ENCODE measurements at regions not wholly inside any gene's neighbourhood (a gene's known extent, or its start where the extent isn't known, plus 50 kb on each side); places are given as distances from the start of the nearest gene placed in this dataset.

DNA sequence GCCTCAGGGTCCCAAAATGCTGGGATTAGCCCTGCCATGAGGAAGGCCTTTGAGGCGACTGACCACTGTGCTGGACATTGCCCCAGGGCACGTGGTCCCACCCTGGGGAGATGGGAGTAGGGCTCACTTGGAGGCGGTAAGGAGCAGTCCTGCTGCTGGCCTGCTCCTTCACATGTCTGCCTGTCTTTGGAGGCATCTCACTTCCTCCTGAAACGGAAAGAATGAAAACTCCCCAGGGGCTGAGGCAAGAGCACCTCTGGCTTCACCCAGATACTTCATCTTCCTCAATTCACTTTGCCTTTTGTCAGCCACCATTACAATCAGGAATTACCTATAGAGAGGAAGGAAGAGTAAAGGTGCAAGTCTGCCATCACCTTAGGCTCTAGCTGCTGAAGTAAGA lies 59.9 kb upstream of the GATA6 start:
- ChIA-PET POLR2A (no interaction called here), RAD21 (ENCODE audit: low non-redundant PET in 1 of 2, low total read pairs in 2 of 2, uncharacterized antibody in 2 of 2, unreplicated experiment in 2 of 2) (no interaction called here), CTCF (interaction anchor here (1.2 to 1.3 kb wide), 2 partner anchors 110 to 453 kb away, joined by 3 to 9 read pairs; no protein-coding TSS in a partner anchor)
- intact Hi-C loops (cut with micrococcal nuclease), result loop anchor here (2.0 to 5.0 kb wide), 2 partner anchors 48 to 453 kb away; no protein-coding TSS in a partner anchor
- Histone ChIP-seq H2AFZ (ENCODE audit: low read depth, low read length, poor library complexity, severe bottlenecking) (no peak overlapping the region), H3K4me3 (replicated peaks in 1 of 2; ENCODE audit: low read depth in 1 of 2, low read length in 2 of 2) (no peak overlapping the region), H3K9ac (ENCODE audit: low read length) (no peak overlapping the region), H3K4me2 (ENCODE audit: low read length) (no peak overlapping the region), H3K9me2 (ENCODE audit: insufficient read depth) (no peaks in the 10 kb centered on the region), H3K27me3 (ENCODE audit: insufficient read depth, low read length) (no peaks in the 10 kb centered on the region), H4K20me1 (ENCODE audit: insufficient read depth) (no peaks in the 10 kb centered on the region), H3K27ac (ENCODE audit: low read depth, low read length) (no peak overlapping the region), H3K4me1 (ENCODE audit: control insufficient read depth in 1 of 2, insufficient read depth in 2 of 2, low read length in 2 of 2) (peaks cover 5 to 20% of the 10 kb centered on the region in 2 experiments; a peak in 3 of 4 replicates), H3K9me3 (ENCODE audit: control insufficient read depth in 1 of 2, insufficient read depth in 1 of 2, low read depth in 1 of 2, low read length in 2 of 2) (no peaks in the 10 kb centered on the region), H3K36me3 (ENCODE audit: control insufficient read depth in 1 of 2, insufficient read depth in 2 of 2, low read length in 2 of 2) (no peaks in the 10 kb centered on the region), H3K79me2 (ENCODE audit: insufficient read depth, low read length) (no peaks in the 10 kb centered on the region)
- no TSS peak for BruUV-seq (replicated peaks)
- ATAC-seq (no peak), DNase-seq (ENCODE audit: low read depth, low spot score) (no peak)
- TF ChIP-seq, protein P1, sequence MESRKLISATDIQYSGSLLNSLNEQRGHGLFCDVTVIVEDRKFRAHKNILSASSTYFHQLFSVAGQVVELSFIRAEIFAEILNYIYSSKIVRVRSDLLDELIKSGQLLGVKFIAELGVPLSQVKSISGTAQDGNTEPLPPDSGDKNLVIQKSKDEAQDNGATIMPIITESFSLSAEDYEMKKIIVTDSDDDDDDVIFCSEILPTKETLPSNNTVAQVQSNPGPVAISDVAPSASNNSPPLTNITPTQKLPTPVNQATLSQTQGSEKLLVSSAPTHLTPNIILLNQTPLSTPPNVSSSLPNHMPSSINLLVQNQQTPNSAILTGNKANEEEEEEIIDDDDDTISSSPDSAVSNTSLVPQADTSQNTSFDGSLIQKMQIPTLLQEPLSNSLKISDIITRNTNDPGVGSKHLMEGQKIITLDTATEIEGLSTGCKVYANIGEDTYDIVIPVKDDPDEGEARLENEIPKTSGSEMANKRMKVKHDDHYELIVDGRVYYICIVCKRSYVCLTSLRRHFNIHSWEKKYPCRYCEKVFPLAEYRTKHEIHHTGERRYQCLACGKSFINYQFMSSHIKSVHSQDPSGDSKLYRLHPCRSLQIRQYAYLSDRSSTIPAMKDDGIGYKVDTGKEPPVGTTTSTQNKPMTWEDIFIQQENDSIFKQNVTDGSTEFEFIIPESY (IDR thresholded peaks at IDR 0.05; ENCODE audit: extremely low read depth, insufficient replicate concordance, low read length), result no peak
- TF ChIP-seq EGR1 (IDR thresholded peaks at IDR 0.05; ENCODE audit: low read depth), result no peak
- TF ChIP-seq CBX3 (IDR thresholded peaks at IDR 0.05; ENCODE audit: low read depth), result no peak
- TF ChIP-seq RAD21 (IDR thresholded peaks at IDR 0.05; ENCODE audit: low read depth), result no peak
- TF ChIP-seq, protein P2, sequence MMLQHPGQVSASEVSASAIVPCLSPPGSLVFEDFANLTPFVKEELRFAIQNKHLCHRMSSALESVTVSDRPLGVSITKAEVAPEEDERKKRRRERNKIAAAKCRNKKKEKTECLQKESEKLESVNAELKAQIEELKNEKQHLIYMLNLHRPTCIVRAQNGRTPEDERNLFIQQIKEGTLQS (IDR thresholded peaks at IDR 0.05), result no peak
- no peak for TF ChIP-seq SRF (IDR thresholded peaks at IDR 0.05; ENCODE audit: low read depth)
- no peak for TF ChIP-seq CEBPB (IDR thresholded peaks at IDR 0.05; ENCODE audit: low read depth)

DNA sequence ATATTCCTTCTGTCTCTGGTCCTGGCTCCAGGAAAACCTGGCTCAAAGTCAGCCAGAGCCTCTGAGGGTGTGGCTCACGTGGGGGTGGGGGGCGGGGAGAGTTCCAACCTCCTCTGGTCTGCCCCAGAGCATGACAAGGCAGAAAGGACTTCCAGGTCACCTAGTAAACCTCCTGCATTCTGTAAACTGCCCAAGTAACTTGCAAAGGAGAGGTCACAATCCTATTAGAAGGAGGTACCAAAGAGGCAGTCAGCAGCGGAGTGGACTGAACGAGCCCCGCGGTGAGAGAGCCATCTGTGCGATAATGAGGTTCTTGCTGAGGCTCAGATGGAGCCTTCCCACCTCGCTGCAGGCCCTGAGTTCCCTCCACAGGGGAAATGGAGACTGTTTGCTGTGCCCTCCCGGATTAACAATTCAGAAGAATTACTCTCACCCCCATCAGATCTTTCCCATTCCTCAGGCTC lies 58.9 kb upstream of the GATA6 start:
- Histone ChIP-seq H2AFZ (ENCODE audit: low read depth, low read length, poor library complexity, severe bottlenecking) (no peak overlapping the region), H3K27ac (ENCODE audit: low read depth, low read length) (no peak overlapping the region), H3K9me2 (ENCODE audit: insufficient read depth) (no peaks in the 10 kb centered on the region), H3K9ac (ENCODE audit: low read length) (no peak overlapping the region), H4K20me1 (ENCODE audit: insufficient read depth) (no peaks in the 10 kb centered on the region), H3K4me2 (ENCODE audit: low read length) (peak overlapping the region; percentile 30; the same call in 1 of the 2 replicates), H3K9me3 (ENCODE audit: control insufficient read depth in 1 of 2, insufficient read depth in 1 of 2, low read depth in 1 of 2, low read length in 2 of 2) (no peaks in the 10 kb centered on the region), H3K4me1 (ENCODE audit: control insufficient read depth in 1 of 2, insufficient read depth in 2 of 2, low read length in 2 of 2) (peaks cover 5 to 20% of the 10 kb centered on the region in 2 experiments; a peak in 3 of 4 replicates), H3K79me2 (ENCODE audit: insufficient read depth, low read length) (no peaks in the 10 kb centered on the region), H3K36me3 (ENCODE audit: control insufficient read depth in 1 of 2, insufficient read depth in 2 of 2, low read length in 2 of 2) (no peaks in the 10 kb centered on the region), H3K4me3 (replicated peaks in 1 of 2; ENCODE audit: low read depth in 1 of 2, low read length in 2 of 2) (no peak overlapping the region), H3K27me3 (ENCODE audit: insufficient read depth, low read length) (no peaks in the 10 kb centered on the region)
- intact Hi-C loops (cut with micrococcal nuclease), result no loop called here
- CTCF ChIA-PET, result no interaction called here
- TF ChIP-seq SRF (IDR thresholded peaks at IDR 0.05; ENCODE audit: low read depth), result no peak
- no peak for TF ChIP-seq ZFX (IDR thresholded peaks at IDR 0.05)
- TF ChIP-seq, protein P3, sequence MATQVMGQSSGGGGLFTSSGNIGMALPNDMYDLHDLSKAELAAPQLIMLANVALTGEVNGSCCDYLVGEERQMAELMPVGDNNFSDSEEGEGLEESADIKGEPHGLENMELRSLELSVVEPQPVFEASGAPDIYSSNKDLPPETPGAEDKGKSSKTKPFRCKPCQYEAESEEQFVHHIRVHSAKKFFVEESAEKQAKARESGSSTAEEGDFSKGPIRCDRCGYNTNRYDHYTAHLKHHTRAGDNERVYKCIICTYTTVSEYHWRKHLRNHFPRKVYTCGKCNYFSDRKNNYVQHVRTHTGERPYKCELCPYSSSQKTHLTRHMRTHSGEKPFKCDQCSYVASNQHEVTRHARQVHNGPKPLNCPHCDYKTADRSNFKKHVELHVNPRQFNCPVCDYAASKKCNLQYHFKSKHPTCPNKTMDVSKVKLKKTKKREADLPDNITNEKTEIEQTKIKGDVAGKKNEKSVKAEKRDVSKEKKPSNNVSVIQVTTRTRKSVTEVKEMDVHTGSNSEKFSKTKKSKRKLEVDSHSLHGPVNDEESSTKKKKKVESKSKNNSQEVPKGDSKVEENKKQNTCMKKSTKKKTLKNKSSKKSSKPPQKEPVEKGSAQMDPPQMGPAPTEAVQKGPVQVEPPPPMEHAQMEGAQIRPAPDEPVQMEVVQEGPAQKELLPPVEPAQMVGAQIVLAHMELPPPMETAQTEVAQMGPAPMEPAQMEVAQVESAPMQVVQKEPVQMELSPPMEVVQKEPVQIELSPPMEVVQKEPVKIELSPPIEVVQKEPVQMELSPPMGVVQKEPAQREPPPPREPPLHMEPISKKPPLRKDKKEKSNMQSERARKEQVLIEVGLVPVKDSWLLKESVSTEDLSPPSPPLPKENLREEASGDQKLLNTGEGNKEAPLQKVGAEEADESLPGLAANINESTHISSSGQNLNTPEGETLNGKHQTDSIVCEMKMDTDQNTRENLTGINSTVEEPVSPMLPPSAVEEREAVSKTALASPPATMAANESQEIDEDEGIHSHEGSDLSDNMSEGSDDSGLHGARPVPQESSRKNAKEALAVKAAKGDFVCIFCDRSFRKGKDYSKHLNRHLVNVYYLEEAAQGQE (IDR thresholded peaks at IDR 0.05; ENCODE audit: low read depth), result no peak
- TF ChIP-seq, protein P2 (IDR thresholded peaks at IDR 0.05), result no peak
- TF ChIP-seq EZH2 (IDR thresholded peaks at IDR 0.05), result no peak
- no peak for TF ChIP-seq POLR2A (IDR thresholded peaks at IDR 0.05; ENCODE audit: borderline replicate concordance, extremely low read depth, insufficient read depth, insufficient read length)
- TF ChIP-seq FOSL1 (IDR thresholded peaks at IDR 0.05; ENCODE audit: low read depth), result no peak
- POLR2A ChIA-PET, result no interaction called here
- DNase-seq (ENCODE audit: low read depth, low spot score), result no peak
- no peak for ATAC-seq
- no TSS peak for BruUV-seq (replicated peaks)
- RAD21 ChIA-PET (ENCODE audit: low non-redundant PET in 1 of 2, low total read pairs in 2 of 2, uncharacterized antibody in 2 of 2, unreplicated experiment in 2 of 2), result no interaction called here

Measured in HCT116 (cell line).